GM19324 (cell line): ENCODE measurements at regions not wholly inside any gene's neighbourhood (a gene's known extent, or its start where the extent isn't known, plus 50 kb on each side); places are given as distances from the start of the nearest gene placed in this dataset.

Experiments used
- ATAC-seq: cut with Tn5 transposase; IDR thresholded peaks from one replicate; pipeline ENCODE4 v1.9.1; 2021; ENCODE audit warnings: mild to moderate bottlenecking, moderate library complexity; ENCODE audit not compliant: unreplicated experiment, low FRiP score

GRCh38 chr5:107100121-107100520 is 570.6 kb downstream of the EFNA5 start:
- no peak for ATAC-seq

- ATAC-seq = no peak
These were observed 571.2 kb downstream of the EFNA5 start for GRCh38 chr5:107099506-107099905.

- ATAC-seq = no peak
These were observed 578.0 kb downstream of the EFNA5 start for GRCh38 chr5:107092695-107093094.

GRCh38 chr5:107090506-107090905 is 580.2 kb downstream of the EFNA5 start:
- ATAC-seq = no peak

GRCh38 chr5:107088907-107089306 is 581.8 kb downstream of the EFNA5 start:
- no peak for ATAC-seq

GRCh38 chr5:107085572-107085971 is 585.2 kb downstream of the EFNA5 start:
- ATAC-seq = no peak

- ATAC-seq = no peak
These were observed 595.7 kb downstream of the EFNA5 start for GRCh38 chr5:107074996-107075395.

GRCh38 chr5:107072967-107073366 is 597.8 kb downstream of the EFNA5 start:
- ATAC-seq = no peak

- no peak for ATAC-seq
These were observed 598.3 kb downstream of the EFNA5 start for GRCh38 chr5:107072440-107072839.

GRCh38 chr5:107068782-107069181 is 602.0 kb downstream of the EFNA5 start:
- no peak for ATAC-seq

- ATAC-seq = no peak
These were observed 603.3 kb downstream of the EFNA5 start for GRCh38 chr5:107067395-107067794.

- ATAC-seq = no peak
These were observed 607.2 kb downstream of the EFNA5 start for GRCh38 chr5:107063511-107063910.

- ATAC-seq = no peak
These were observed 611.9 kb downstream of the EFNA5 start for GRCh38 chr5:107058803-107059202.

GRCh38 chr5:107058235-107058634 is 612.5 kb downstream of the EFNA5 start:
- no peak for ATAC-seq

- ATAC-seq = no peak
These were observed 614.5 kb downstream of the EFNA5 start for GRCh38 chr5:107056278-107056677.

GRCh38 chr5:107047048-107047447 is 623.7 kb downstream of the EFNA5 start:
- no peak for ATAC-seq

GRCh38 chr5:107043665-107044064 is 627.1 kb downstream of the EFNA5 start:
- ATAC-seq = no peak

GRCh38 chr5:107040907-107041306 is 629.8 kb downstream of the EFNA5 start:
- ATAC-seq = no peak

- ATAC-seq = no peak
These were observed 638.1 kb downstream of the EFNA5 start for GRCh38 chr5:107032629-107033028.

GRCh38 chr5:107028938-107029337 is 641.8 kb downstream of the EFNA5 start:
- no peak for ATAC-seq

GRCh38 chr5:107025712-107026497 is 644.8 kb downstream of the EFNA5 start:
- no peak for ATAC-seq

GRCh38 chr5:107023732-107024131 is 647.0 kb downstream of the EFNA5 start:
- ATAC-seq = no peak

GRCh38 chr5:107021575-107021974 is 649.2 kb downstream of the EFNA5 start:
- ATAC-seq = no peak
